Activated CD8-positive, alpha-beta memory T cell treated with anti-CD3 and anti-CD28 coated beads for 36 hours (primary cell): ENCODE measurements at regions not wholly inside any gene's neighbourhood (a gene's known extent, or its start where the extent isn't known, plus 50 kb on each side); places are given as distances from the start of the nearest gene placed in this dataset.

Source experiments
- CTCF ChIA-PET: fragments of 350-600 bp; sonication (Branson Sonifier 250); formaldehyde crosslinking; loops from one replicate; lab custom pipeline; 2021; ENCODE audit warnings: antibody characterized with exemption; lab: Charles Lee
- POLR2A ChIA-PET: fragments of 350-600 bp; sonication (Branson Sonifier 250); formaldehyde crosslinking; loops from one replicate; lab custom pipeline; 2021; ENCODE audit warnings: antibody characterized with exemption; lab: Charles Lee

GRCh38 chr7:131173145-131173890 is 154.4 kb upstream of the MKLN1 start:
- ChIA-PET CTCF (no interaction called here), POLR2A (no interaction called here)

GRCh38 chr7:131174391-131174790 is 153.3 kb upstream of the MKLN1 start:
- ChIA-PET CTCF (no interaction called here), POLR2A (no interaction called here)

- POLR2A ChIA-PET = no interaction called here
- CTCF ChIA-PET = no interaction called here
Measured at GRCh38 chr7:131174855-131175254, 152.8 kb upstream of the MKLN1 start.

GRCh38 chr7:131182446-131183058 is 145.1 kb upstream of the MKLN1 start:
- CTCF ChIA-PET = no interaction called here

GRCh38 chr7:131183072-131183471 is 144.6 kb upstream of the MKLN1 start:
- ChIA-PET POLR2A (no interaction called here), CTCF (no interaction called here)

More at GRCh38 chr7:131182446-131183058, 145.1 kb upstream of the MKLN1 start:
- POLR2A ChIA-PET = no interaction called here

GRCh38 chr7:131183611-131184119 is 144.0 kb upstream of the MKLN1 start:
- ChIA-PET POLR2A (no interaction called here), CTCF (no interaction called here)

- ChIA-PET POLR2A (no interaction called here), CTCF (no interaction called here)
Measured at GRCh38 chr7:131186816-131187215, 140.9 kb upstream of the MKLN1 start.

- ChIA-PET CTCF (interaction anchor here (1.0 to 1.5 kb wide), 3 partner anchors 35 to 83 kb away, joined by 3 to 4 read pairs (median 3); no protein-coding TSS in a partner anchor), POLR2A (interaction anchor here (1.3 to 2.6 kb wide), 5 partner anchors 43 to 84 kb away, joined by 3 to 22 read pairs (median 6); no protein-coding TSS in a partner anchor)
Measured at GRCh38 chr7:131188367-131189339, 139.0 kb upstream of the MKLN1 start.

GRCh38 chr7:131189488-131189887 is 138.2 kb upstream of the MKLN1 start:
- POLR2A ChIA-PET = interaction anchor here (1.3 to 2.6 kb wide), 5 partner anchors 42 to 85 kb away, joined by 3 to 22 read pairs (median 6); no protein-coding TSS in a partner anchor
- CTCF ChIA-PET = interaction anchor here (0.6 to 1.4 kb wide), 3 partner anchors 20 to 103 kb away, joined by 3 read pairs; no protein-coding TSS in a partner anchor

GRCh38 chr7:131190146-131190545 is 137.5 kb upstream of the MKLN1 start:
- CTCF ChIA-PET = interaction anchor here (0.5 to 1.4 kb wide), 5 partner anchors 19 to 357 kb away, joined by 3 to 4 read pairs (median 3); no protein-coding TSS in a partner anchor
- POLR2A ChIA-PET = interaction anchor here (1.9 to 2.6 kb wide), 2 partner anchors 41 to 81 kb away, joined by 6 to 22 read pairs; no protein-coding TSS in a partner anchor

GRCh38 chr7:131190581-131190980 is 137.1 kb upstream of the MKLN1 start:
- CTCF ChIA-PET = interaction anchor here (0.5 to 1.4 kb wide), 3 partner anchors 45 to 356 kb away, joined by 3 to 4 read pairs (median 3); no protein-coding TSS in a partner anchor
- POLR2A ChIA-PET = interaction anchor here (1.9 kb wide), 1 partner anchor 41 kb away, joined by 6 read pairs; no protein-coding TSS in a partner anchor

- CTCF ChIA-PET = no interaction called here
- POLR2A ChIA-PET = no interaction called here
Measured at GRCh38 chr7:131194070-131194865, 133.4 kb upstream of the MKLN1 start.

GRCh38 chr7:131196803-131197202 is 130.9 kb upstream of the MKLN1 start:
- POLR2A ChIA-PET = no interaction called here
- CTCF ChIA-PET = no interaction called here

GRCh38 chr7:131197920-131198615 is 129.6 kb upstream of the MKLN1 start:
- CTCF ChIA-PET = no interaction called here
- POLR2A ChIA-PET = no interaction called here

GRCh38 chr7:131202451-131202850 is 125.2 kb upstream of the MKLN1 start:
- POLR2A ChIA-PET = no interaction called here
- CTCF ChIA-PET = no interaction called here

- ChIA-PET CTCF (no interaction called here), POLR2A (no interaction called here)
Measured at GRCh38 chr7:131203291-131203976, 124.2 kb upstream of the MKLN1 start.

GRCh38 chr7:131208777-131209176 is 118.9 kb upstream of the MKLN1 start:
- ChIA-PET CTCF (interaction anchor here (1.1 kb wide), 1 partner anchor 19 kb away, joined by 3 read pairs; no protein-coding TSS in a partner anchor), POLR2A (no interaction called here)
